ENCODE measurements at regions not wholly inside any gene's neighbourhood (a gene's known extent, or its start where the extent isn't known, plus 50 kb on each side); places are given as distances from the start of the nearest gene placed in this dataset.
"Not testable (repeated sequence)": the region's sequence is repeated elsewhere in the genome, so short reads cannot be mapped to it uniquely, and the experiment has no call there.

GRCh38 chr21:22192766-22193165 lies 1194.6 kb downstream of the NCAM2 start:
- no peak for TF ChIP-seq Cebpa-rat (IDR thresholded peaks at IDR 0.05)
- Histone ChIP-seq H3K27ac (no peak overlapping the region), H3K9ac (no peak overlapping the region), H3K27me3 (no peaks in the 10 kb centered on the region), H3K9me3 (no peaks in the 10 kb centered on the region), H4K20me1 (no peaks in the 10 kb centered on the region), H3K4me2 (no peak overlapping the region), H3K4me3 (no peak overlapping the region), H3K4me1 (no peaks in the 10 kb centered on the region), H3K36me3 (no peaks in the 10 kb centered on the region)

- H3K4me2 ChIP-seq, H3K9me3 ChIP-seq, H3K4me1 ChIP-seq, H4K20me1 ChIP-seq, H3K27ac ChIP-seq, H3K9ac ChIP-seq, H3K27me3 ChIP-seq, H3K4me3 ChIP-seq, H3K36me3 ChIP-seq: not testable (repeated sequence)
Observed at GRCh38 chr21:22194986-22195385, 1196.8 kb downstream of the NCAM2 start.

GRCh38 chr21:22200378-22201092 lies 1202.3 kb downstream of the NCAM2 start:
- no peak for TF ChIP-seq Cebpa-rat (IDR thresholded peaks at IDR 0.05)
- Histone ChIP-seq H3K9ac (no peak overlapping the region), H3K9me3 (no peaks in the 10 kb centered on the region), H3K36me3 (no peaks in the 10 kb centered on the region), H4K20me1 (no peaks in the 10 kb centered on the region), H3K4me1 (no peaks in the 10 kb centered on the region), H3K4me2 (no peak overlapping the region), H3K27me3 (no peaks in the 10 kb centered on the region), H3K4me3 (no peak overlapping the region), H3K27ac (no peak overlapping the region)

- Histone ChIP-seq H3K4me2 (no peak overlapping the region), H4K20me1 (no peaks in the 10 kb centered on the region), H3K4me3 (no peak overlapping the region), H3K27ac (no peak overlapping the region), H3K9me3 (no peaks in the 10 kb centered on the region), H3K9ac (no peak overlapping the region), H3K4me1 (no peaks in the 10 kb centered on the region), H3K36me3 (no peaks in the 10 kb centered on the region), H3K27me3 (no peaks in the 10 kb centered on the region)
- TF ChIP-seq Cebpa-rat (IDR thresholded peaks at IDR 0.05) = no peak
Observed at GRCh38 chr21:22201126-22201525, 1202.9 kb downstream of the NCAM2 start.

GRCh38 chr21:22201669-22202068 lies 1203.5 kb downstream of the NCAM2 start:
- no peak overlapping the region for H3K4me3 ChIP-seq
- no peak overlapping the region for H3K4me2 ChIP-seq
- no peaks in the 10 kb centered on the region for H4K20me1 ChIP-seq
- TF ChIP-seq Cebpa-rat (IDR thresholded peaks at IDR 0.05) = no peak
- no peak overlapping the region for H3K9ac ChIP-seq
- H3K4me1 ChIP-seq = no peaks in the 10 kb centered on the region
- H3K27ac ChIP-seq = no peak overlapping the region
- H3K9me3 ChIP-seq = no peaks in the 10 kb centered on the region
- no peaks in the 10 kb centered on the region for H3K36me3 ChIP-seq
- H3K27me3 ChIP-seq = no peaks in the 10 kb centered on the region

GRCh38 chr21:22209304-22209700 lies 1211.1 kb downstream of the NCAM2 start:
- no peak overlapping the region for H3K4me3 ChIP-seq
- no peak overlapping the region for H3K4me2 ChIP-seq
- H4K20me1 ChIP-seq = no peaks in the 10 kb centered on the region
- no peaks in the 10 kb centered on the region for H3K9me3 ChIP-seq
- H3K27ac ChIP-seq = no peak overlapping the region
- no peak overlapping the region for H3K9ac ChIP-seq
- H3K4me1 ChIP-seq = no peaks in the 10 kb centered on the region
- H3K36me3 ChIP-seq = no peaks in the 10 kb centered on the region
- TF ChIP-seq Cebpa-rat (IDR thresholded peaks at IDR 0.05) = no peak
- H3K27me3 ChIP-seq = no peaks in the 10 kb centered on the region

- no peak for TF ChIP-seq Cebpa-rat (IDR thresholded peaks at IDR 0.05)
- Histone ChIP-seq H3K9me3 (no peaks in the 10 kb centered on the region), H3K27me3 (no peaks in the 10 kb centered on the region), H3K4me1 (no peaks in the 10 kb centered on the region), H3K9ac (no peak overlapping the region), H3K4me3 (no peak overlapping the region), H3K4me2 (no peak overlapping the region), H3K27ac (no peak overlapping the region), H4K20me1 (no peaks in the 10 kb centered on the region), H3K36me3 (no peaks in the 10 kb centered on the region)
Observed at GRCh38 chr21:22211943-22212342, 1213.7 kb downstream of the NCAM2 start.

GRCh38 chr21:22223385-22223784 lies 1225.2 kb downstream of the NCAM2 start:
- Histone ChIP-seq H3K27ac (no peak overlapping the region), H3K9ac (no peak overlapping the region)

GRCh38 chr21:22224261-22224660 lies 1226.1 kb downstream of the NCAM2 start:
- Histone ChIP-seq H3K9ac (no peak overlapping the region), H3K4me1 (no peaks in the 10 kb centered on the region), H3K4me2 (no peak overlapping the region), H3K27me3 (no peaks in the 10 kb centered on the region), H3K9me3 (no peaks in the 10 kb centered on the region), H3K27ac (no peak overlapping the region), H4K20me1 (no peaks in the 10 kb centered on the region), H3K4me3 (no peak overlapping the region), H3K36me3 (no peaks in the 10 kb centered on the region)
- TF ChIP-seq Cebpa-rat (IDR thresholded peaks at IDR 0.05) = no peak

More at GRCh38 chr21:22223385-22223784, 1225.2 kb downstream of the NCAM2 start:
- Histone ChIP-seq H4K20me1 (no peaks in the 10 kb centered on the region), H3K4me2 (no peak overlapping the region), H3K4me1 (no peaks in the 10 kb centered on the region), H3K4me3 (no peak overlapping the region), H3K27me3 (no peaks in the 10 kb centered on the region), H3K9me3 (no peaks in the 10 kb centered on the region), H3K36me3 (no peaks in the 10 kb centered on the region)
- TF ChIP-seq Cebpa-rat (IDR thresholded peaks at IDR 0.05) = no peak

- Histone ChIP-seq H3K4me3 (no peak overlapping the region), H3K9ac (no peak overlapping the region), H3K4me1 (no peaks in the 10 kb centered on the region), H4K20me1 (no peaks in the 10 kb centered on the region), H3K9me3 (no peaks in the 10 kb centered on the region), H3K4me2 (no peak overlapping the region), H3K27ac (no peak overlapping the region), H3K36me3 (no peaks in the 10 kb centered on the region), H3K27me3 (no peaks in the 10 kb centered on the region)
- no peak for TF ChIP-seq Cebpa-rat (IDR thresholded peaks at IDR 0.05)
Observed at GRCh38 chr21:22225299-22225698, 1227.1 kb downstream of the NCAM2 start.

- Histone ChIP-seq H4K20me1 (no peaks in the 10 kb centered on the region), H3K4me3 (no peak overlapping the region), H3K36me3 (no peaks in the 10 kb centered on the region), H3K4me2 (no peak overlapping the region), H3K9me3 (no peaks in the 10 kb centered on the region), H3K4me1 (no peaks in the 10 kb centered on the region), H3K27me3 (no peaks in the 10 kb centered on the region), H3K27ac (no peak overlapping the region), H3K9ac (no peak overlapping the region)
- no peak for TF ChIP-seq Cebpa-rat (IDR thresholded peaks at IDR 0.05)
Observed at GRCh38 chr21:22231013-22231412, 1232.8 kb downstream of the NCAM2 start.
